T-cell (primary cell): ENCODE measurements at regions not wholly inside any gene's neighbourhood (a gene's known extent, or its start where the extent isn't known, plus 50 kb on each side); places are given as distances from the start of the nearest gene placed in this dataset.
"Not testable (repeated sequence)": the region's sequence is repeated elsewhere in the genome, so short reads cannot be mapped to it uniquely, and the experiment has no call there.

Experiments used
- ATAC-seq, 4 experiments: fragments of 200-7000 bp in 3 of 4; fragments of 150-1000 bp in 1 of 4; cut with Tn5 transposase; replicated peaks in 1 of 4; 1 replicate in 3 of 4; 2 replicates in 1 of 4; pipeline ENCODE4 v1.10.0; 2021; ENCODE audit warnings: moderate library complexity in 3 of 4, mild to moderate bottlenecking in 2 of 4, moderate number of reproducible peaks in 1 of 4
- CTCF ChIA-PET, 2 donors: fragments of 300-600 bp; sonication (Branson Sonifier 250); formaldehyde crosslinking; loops; one replicate each; lab custom pipeline; 2022; ENCODE audit warnings: antibody characterized with exemption in 2 of 2; lab: Charles Lee
- POLR2A ChIA-PET, 2 donors: fragments of 300-600 bp; sonication (Branson Sonifier 250); formaldehyde crosslinking; loops; one replicate each; lab custom pipeline; 2022; ENCODE audit warnings: antibody characterized with exemption in 2 of 2; lab: Charles Lee
- DNase-seq, 35 experiments: peaks; one replicate each; pipeline versions ENCODE4 v3.0.0 to v3.0.0-alpha.2; 2013 to 2023
- H3K27ac ChIP-seq: one replicate; pipeline ENCODE4 v1.5.1; 2013; ENCODE audit warnings: low read length
- H3K27me3 ChIP-seq, 2 experiments: replicated peaks in 1 of 2; 1 replicate in 1 of 2; 2 replicates in 1 of 2; pipeline versions ENCODE4 v1.6.1 to v1.7.0; 2013; ENCODE audit warnings: low read length in 1 of 2, mixed read lengths in 1 of 2; ENCODE audit not compliant: control insufficient read depth in 2 of 2, insufficient read depth in 2 of 2; ENCODE audit errors: extremely low read depth in 1 of 2
- H3K36me3 ChIP-seq, 2 donors: 1 replicate in 1 of 2; 2 replicates in 1 of 2; pipeline versions ENCODE4 v1.6.1 to v1.7.0; 2013; ENCODE audit warnings: low read length in 1 of 2; ENCODE audit not compliant: control insufficient read depth in 2 of 2, insufficient read depth in 1 of 2; ENCODE audit errors: extremely low read depth in 1 of 2
- H3K4me1 ChIP-seq, 2 experiments: 1 replicate in 1 of 2; 2 replicates in 1 of 2; pipeline versions ENCODE4 v1.6.1 to v1.7.0; 2013; ENCODE audit warnings: low read length in 2 of 2, mixed read lengths in 1 of 2; ENCODE audit not compliant: insufficient read depth in 2 of 2, control insufficient read depth in 1 of 2; ENCODE audit errors: extremely low read depth in 1 of 2
- H3K4me3 ChIP-seq, 2 donors: 1 replicate in 1 of 2; 2 replicates in 1 of 2; pipeline versions ENCODE4 v1.5.1 to v1.7.0; 2013; ENCODE audit warnings: mild to moderate bottlenecking in 2 of 2, low read length in 1 of 2, moderate library complexity in 1 of 2; ENCODE audit not compliant: control insufficient read depth in 1 of 2; ENCODE audit errors: extremely low read depth in 1 of 2
- H3K9me3 ChIP-seq: 2 replicates; pipeline ENCODE4 v1.7.0; 2013
- H3K27ac Mint-ChIP-seq, 2 donors: one replicate each; pipeline ENCODE4 v1.8.0; 2020 to 2021; ENCODE audit warnings: mild to moderate bottlenecking in 2 of 2, mixed read lengths in 2 of 2
- H3K27me3 Mint-ChIP-seq, 2 donors: one replicate each; pipeline ENCODE4 v1.8.0; 2021 to 2022; ENCODE audit warnings: mixed read lengths in 2 of 2
- H3K36me3 Mint-ChIP-seq: one replicate; pipeline ENCODE4 v1.8.0; 2021; ENCODE audit warnings: mixed read lengths
- H3K4me1 Mint-ChIP-seq, 3 donors: one replicate each; pipeline ENCODE4 v1.8.0; 2020 to 2022; ENCODE audit warnings: mixed read lengths in 3 of 3, mild to moderate bottlenecking in 1 of 3
- H3K4me3 Mint-ChIP-seq, 3 donors: one replicate each; pipeline ENCODE4 v1.8.0; 2020 to 2022; ENCODE audit warnings: mild to moderate bottlenecking in 3 of 3, mixed read lengths in 3 of 3, moderate library complexity in 3 of 3
- H3K9me3 Mint-ChIP-seq, 3 donors: one replicate each; pipeline ENCODE4 v1.8.0; 2020 to 2022; ENCODE audit warnings: mixed read lengths in 3 of 3
- WGBS: methylation state at CpG from one replicate; pipeline ENCODE4 v1.1.5; 2013; ENCODE audit warnings: missing lambda C conversion rate; ENCODE audit not compliant: insufficient coverage; 5-methylcytosine and 5-hydroxymethylcytosine counted together

DNA sequence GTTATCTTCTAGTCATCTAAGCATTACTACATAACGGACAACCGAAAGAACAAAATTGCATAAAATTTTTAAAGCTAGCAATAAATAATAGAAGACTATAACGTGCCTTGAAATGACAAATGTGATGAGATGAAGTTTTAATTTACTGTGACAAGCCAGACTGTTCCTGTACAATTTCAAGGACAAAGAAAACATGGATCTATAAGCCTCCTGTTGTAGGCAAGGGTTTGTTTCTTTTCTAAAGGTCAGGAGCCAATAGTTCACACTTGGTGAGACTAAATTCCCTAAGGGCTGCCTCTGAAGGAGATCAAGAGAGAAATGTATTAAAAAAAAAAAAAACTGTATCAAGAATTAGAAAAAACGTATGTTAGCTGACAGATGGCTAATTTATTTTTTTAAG lies 2335.1 kb downstream of the EPHA3 start:
- not testable (repeated sequence) for H3K36me3 Mint-ChIP-seq, DNase-seq
- WGBS: no CpG with 5 or more reads among the region's 4 CpGs

DNA sequence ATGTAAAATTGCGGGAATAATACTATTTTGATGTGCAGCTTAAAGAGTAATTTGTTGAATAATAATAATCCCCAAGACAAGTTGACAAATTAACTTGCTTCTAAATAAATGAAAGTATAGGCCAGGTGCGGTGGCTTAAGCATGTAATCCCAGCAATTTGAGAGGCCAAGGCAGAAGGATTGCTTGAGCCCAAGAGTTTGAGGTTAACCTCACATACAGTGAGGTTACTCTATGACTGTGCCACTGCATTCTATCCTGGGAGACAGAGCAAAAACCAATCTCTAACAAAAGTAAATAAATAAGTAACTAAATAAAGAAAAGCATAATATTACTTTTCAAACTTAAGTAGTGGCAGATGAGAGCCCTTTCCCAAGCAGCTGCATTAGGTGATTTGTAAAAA lies 2341.0 kb downstream of the EPHA3 start:
- H3K27ac Mint-ChIP-seq, H3K4me1 Mint-ChIP-seq, H3K4me3 Mint-ChIP-seq, H3K36me3 Mint-ChIP-seq, H3K27me3 ChIP-seq, H3K27me3 Mint-ChIP-seq, H3K9me3 Mint-ChIP-seq, H3K9me3 ChIP-seq, H3K4me3 ChIP-seq, DNase-seq, ATAC-seq, POLR2A ChIA-PET, H3K27ac ChIP-seq, H3K36me3 ChIP-seq, CTCF ChIA-PET, H3K4me1 ChIP-seq: not testable (repeated sequence)
- WGBS: no CpG with 5 or more reads among the region's 2 CpGs

More for the DNA sequence above, 2335.1 kb downstream of the EPHA3 start:
- CTCF ChIA-PET, H3K9me3 ChIP-seq, H3K27ac Mint-ChIP-seq, H3K36me3 ChIP-seq, H3K4me1 Mint-ChIP-seq, H3K27me3 Mint-ChIP-seq, H3K27me3 ChIP-seq, H3K4me3 Mint-ChIP-seq, H3K9me3 Mint-ChIP-seq, H3K4me1 ChIP-seq, POLR2A ChIA-PET, H3K27ac ChIP-seq, ATAC-seq, H3K4me3 ChIP-seq: not testable (repeated sequence)

DNA sequence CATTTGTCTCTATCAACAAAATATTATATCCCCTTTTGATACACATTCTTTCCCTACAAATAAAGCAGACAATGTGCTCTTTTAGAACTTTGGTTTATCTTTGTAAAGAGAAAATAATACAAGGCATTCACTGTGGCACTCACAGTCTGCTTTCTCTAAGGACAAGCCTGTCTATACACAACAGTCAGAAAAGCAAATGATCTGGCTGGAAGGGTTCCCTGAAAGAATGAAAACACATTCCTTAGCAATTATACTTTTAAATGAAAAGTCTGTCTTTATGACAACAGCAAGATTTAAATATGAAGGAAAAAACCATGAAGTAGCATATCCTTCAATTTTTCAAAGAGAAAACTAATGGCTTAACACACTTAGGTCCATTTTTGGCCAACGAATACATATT lies 2359.1 kb downstream of the EPHA3 start:
- H3K27ac Mint-ChIP-seq, H3K27me3 Mint-ChIP-seq, ATAC-seq, POLR2A ChIA-PET, H3K4me1 Mint-ChIP-seq, H3K9me3 Mint-ChIP-seq, H3K36me3 ChIP-seq, H3K36me3 Mint-ChIP-seq, H3K4me1 ChIP-seq, H3K27me3 ChIP-seq, CTCF ChIA-PET, H3K27ac ChIP-seq, DNase-seq, H3K4me3 ChIP-seq, H3K9me3 ChIP-seq, H3K4me3 Mint-ChIP-seq: not testable (repeated sequence)
- WGBS: no CpG with 5 or more reads among the region's 1 CpG

DNA sequence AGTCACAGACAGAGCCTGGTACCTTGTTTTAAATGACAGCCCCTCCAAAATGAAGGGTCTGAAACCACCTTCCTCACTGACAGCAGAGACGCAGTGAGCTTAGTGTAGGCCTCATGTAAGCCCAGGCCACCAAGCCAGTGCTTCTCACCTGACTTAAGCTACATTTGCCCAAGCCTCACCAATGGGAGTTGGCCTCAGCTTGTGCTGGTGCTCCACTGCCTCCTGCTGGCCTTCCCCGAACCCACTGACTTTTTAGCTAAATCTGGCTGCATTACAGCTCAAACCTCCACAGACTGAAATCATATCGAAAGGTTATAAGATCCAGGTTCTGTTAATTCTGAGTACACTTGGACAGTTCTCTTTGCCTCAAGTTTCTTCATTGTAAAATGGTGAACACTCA lies 2361.8 kb downstream of the EPHA3 start:
- H3K36me3 ChIP-seq, H3K4me3 Mint-ChIP-seq, H3K27me3 ChIP-seq, H3K36me3 Mint-ChIP-seq, ATAC-seq, CTCF ChIA-PET, H3K27ac Mint-ChIP-seq, H3K9me3 ChIP-seq, H3K4me1 Mint-ChIP-seq, DNase-seq, POLR2A ChIA-PET, H3K4me3 ChIP-seq, H3K4me1 ChIP-seq, H3K27me3 Mint-ChIP-seq, H3K27ac ChIP-seq: not testable (repeated sequence)
- WGBS: 60% methylated on average over 1 of the region's 3 CpGs
- peaks cover 0 to 10% (median 4%) of the 10 kb centered on the region in 3 donors for H3K9me3 Mint-ChIP-seq

DNA sequence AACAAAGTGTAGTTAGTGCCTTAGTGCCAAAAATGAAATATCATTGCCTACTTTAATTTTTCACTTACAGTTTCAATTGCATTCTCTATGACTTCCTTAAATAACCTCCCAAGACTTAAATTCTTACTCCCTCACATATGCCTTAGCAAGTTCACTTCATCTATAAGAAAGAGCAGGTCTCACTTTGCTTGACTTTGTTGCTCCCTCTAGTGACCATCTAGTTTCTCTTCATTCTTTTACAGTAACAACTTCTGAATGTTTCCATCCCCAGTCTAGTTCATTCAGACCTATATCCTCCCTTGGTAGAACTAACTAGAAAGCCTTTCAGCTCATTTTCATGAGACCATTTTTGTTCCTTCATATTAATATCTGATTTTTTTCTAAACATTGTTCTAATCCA lies 2377.6 kb downstream of the EPHA3 start:
- H3K9me3 Mint-ChIP-seq, DNase-seq, H3K27me3 Mint-ChIP-seq, H3K27me3 ChIP-seq, H3K27ac Mint-ChIP-seq, H3K36me3 ChIP-seq, H3K4me1 ChIP-seq, H3K27ac ChIP-seq, ATAC-seq, POLR2A ChIA-PET, CTCF ChIA-PET, H3K4me3 Mint-ChIP-seq, H3K4me3 ChIP-seq, H3K9me3 ChIP-seq, H3K4me1 Mint-ChIP-seq, H3K36me3 Mint-ChIP-seq: not testable (repeated sequence)

DNA sequence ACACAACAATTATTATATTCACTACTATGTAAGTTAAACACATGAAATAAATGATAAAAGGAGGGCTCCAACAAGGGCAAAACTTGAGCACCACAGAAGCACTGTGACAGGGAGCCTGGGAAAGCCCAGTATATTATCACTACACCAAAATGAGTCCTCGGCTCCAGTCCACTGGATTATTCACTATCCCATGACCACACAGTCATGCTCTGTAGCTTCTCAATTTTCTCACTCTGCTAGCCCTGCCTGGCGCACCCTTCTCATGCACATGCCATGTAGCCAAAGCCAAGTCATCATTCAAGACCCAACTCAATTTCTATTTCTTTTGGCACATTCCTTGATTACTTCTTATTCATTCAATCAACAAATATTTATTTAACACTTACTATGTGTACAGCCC lies 2378.5 kb downstream of the EPHA3 start:
- POLR2A ChIA-PET, H3K4me1 Mint-ChIP-seq, H3K27me3 Mint-ChIP-seq, H3K36me3 Mint-ChIP-seq, ATAC-seq, H3K4me3 Mint-ChIP-seq, H3K9me3 ChIP-seq, H3K27ac ChIP-seq, CTCF ChIA-PET, H3K4me3 ChIP-seq, H3K27me3 ChIP-seq, H3K9me3 Mint-ChIP-seq, DNase-seq, H3K36me3 ChIP-seq, H3K27ac Mint-ChIP-seq, H3K4me1 ChIP-seq: not testable (repeated sequence)
- 71% methylated on average over 2 of the region's 2 CpGs for WGBS

DNA sequence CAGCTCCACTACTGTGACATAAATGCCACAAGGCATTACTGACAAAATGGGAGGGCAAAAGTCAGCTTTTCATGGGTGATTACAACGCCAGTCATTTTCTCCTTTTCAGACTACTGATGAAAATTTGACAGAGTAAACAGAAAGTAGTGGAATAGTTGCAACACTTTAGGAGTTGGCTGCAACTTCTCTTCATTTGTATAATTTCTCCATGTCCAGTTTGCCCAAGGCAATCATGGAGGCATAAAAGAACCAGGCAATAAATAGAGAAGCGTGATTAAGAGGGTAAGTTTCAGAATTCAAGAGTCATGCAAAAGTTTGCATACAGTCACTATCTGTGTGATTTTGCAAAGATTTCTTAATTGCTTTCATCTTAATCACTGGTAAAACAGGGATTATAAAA lies 2390.3 kb downstream of the EPHA3 start:
- H3K27me3 ChIP-seq, H3K4me3 ChIP-seq, H3K4me1 Mint-ChIP-seq, H3K27ac Mint-ChIP-seq, H3K4me1 ChIP-seq, H3K27ac ChIP-seq, H3K27me3 Mint-ChIP-seq, DNase-seq, H3K36me3 ChIP-seq, POLR2A ChIA-PET, H3K9me3 ChIP-seq, ATAC-seq, H3K36me3 Mint-ChIP-seq, H3K4me3 Mint-ChIP-seq, CTCF ChIA-PET: not testable (repeated sequence)
- peaks cover 4 to 18% (median 8%) of the 10 kb centered on the region in 3 donors for H3K9me3 Mint-ChIP-seq
- WGBS: no CpG with 5 or more reads among the region's 2 CpGs
